ENCODE measurements at regions not wholly inside any gene's neighbourhood (a gene's known extent, or its start where the extent isn't known, plus 50 kb on each side); places are given as distances from the start of the nearest gene placed in this dataset.

DNA sequence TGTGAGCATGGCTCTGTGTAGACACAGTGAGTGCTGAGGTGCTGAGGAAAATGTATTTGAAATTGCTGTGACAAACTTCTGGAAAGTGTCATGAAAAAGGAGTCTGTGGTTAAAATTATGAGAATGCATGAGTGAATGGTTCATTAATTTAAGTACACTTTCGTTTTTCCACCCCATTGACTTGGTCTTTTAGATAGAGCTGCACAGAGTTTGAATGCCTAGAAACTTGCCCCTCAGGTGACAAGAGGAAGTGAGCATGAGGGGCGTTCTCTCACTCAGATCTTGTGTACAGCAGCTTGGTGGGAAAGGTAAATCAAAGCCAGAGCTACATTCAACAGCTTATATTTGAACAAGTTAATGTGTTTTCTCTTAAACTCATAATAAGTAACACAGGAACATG lies 296.8 kb downstream of the WDR72 start:
- FAIRE-seq (no peak), DNase-seq (no peak)
- 59 to 61% (median 60%) methylated on average over 2 of the region's 2 CpGs for WGBS, 3 donors

DNA sequence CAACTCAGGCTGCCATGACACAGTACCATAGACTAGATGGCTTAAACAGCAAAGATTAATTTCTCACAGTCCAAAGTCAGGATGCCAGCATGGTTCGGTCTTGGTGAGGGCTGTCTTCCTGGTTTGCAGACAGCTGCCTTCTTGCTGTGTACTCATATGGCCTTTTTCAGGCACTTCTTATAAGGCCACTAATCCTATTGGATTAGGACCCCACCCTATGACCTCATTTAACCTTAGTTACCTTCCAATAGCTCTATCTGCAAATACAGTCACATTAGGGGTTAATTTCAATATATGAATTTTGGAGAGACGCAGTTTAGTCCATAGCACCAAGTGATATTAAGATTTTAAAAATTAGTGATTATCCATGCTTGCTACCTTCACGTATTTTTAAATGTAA lies 297.8 kb downstream of the WDR72 start:
- 88 to 93% (median 92%) methylated on average over 3 of the region's 3 CpGs for WGBS, 3 donors
- FAIRE-seq, result no peak
- H3K36me3 ChIP-seq (ENCODE audit: control insufficient read depth in 3 of 3, insufficient read depth in 2 of 3, low read depth in 1 of 3, low read length in 3 of 3), result no peaks in the 10 kb centered on the region
- no peak for DNase-seq
- H3K4me3 ChIP-seq (ENCODE audit: low read depth in 1 of 3, low read length in 3 of 3), result no peak overlapping the region
- H3K4me1 ChIP-seq (ENCODE audit: control insufficient read depth in 3 of 3, insufficient read depth in 2 of 3, low read depth in 1 of 3, low read length in 2 of 3), result no peaks in the 10 kb centered on the region
- no peaks in the 10 kb centered on the region for H3K27me3 ChIP-seq (ENCODE audit: control insufficient read depth in 3 of 3, insufficient read depth in 3 of 3, low read length in 3 of 3)
- H3K27ac ChIP-seq (ENCODE audit: low read depth in 1 of 3, low read length in 2 of 3), result no peak overlapping the region
- H3K9me3 ChIP-seq (ENCODE audit: control insufficient read depth in 2 of 2, insufficient read depth in 1 of 2, low read depth in 1 of 2, low read length in 1 of 2), result peaks cover 0 to 3% of the 10 kb centered on the region in 2 donors

More for the DNA sequence above, 296.8 kb downstream of the WDR72 start:
- Histone ChIP-seq H3K27me3 (ENCODE audit: control insufficient read depth in 3 of 3, insufficient read depth in 3 of 3, low read length in 3 of 3) (no peaks in the 10 kb centered on the region), H3K36me3 (ENCODE audit: control insufficient read depth in 3 of 3, insufficient read depth in 2 of 3, low read depth in 1 of 3, low read length in 3 of 3) (no peaks in the 10 kb centered on the region), H3K4me3 (ENCODE audit: low read depth in 1 of 3, low read length in 3 of 3) (no peak overlapping the region), H3K27ac (ENCODE audit: low read depth in 1 of 3, low read length in 2 of 3) (no peak overlapping the region), H3K9me3 (ENCODE audit: control insufficient read depth in 2 of 2, insufficient read depth in 1 of 2, low read depth in 1 of 2, low read length in 1 of 2) (peaks cover 0 to 3% of the 10 kb centered on the region in 2 donors), H3K4me1 (ENCODE audit: control insufficient read depth in 3 of 3, insufficient read depth in 2 of 3, low read depth in 1 of 3, low read length in 2 of 3) (no peaks in the 10 kb centered on the region)

DNA sequence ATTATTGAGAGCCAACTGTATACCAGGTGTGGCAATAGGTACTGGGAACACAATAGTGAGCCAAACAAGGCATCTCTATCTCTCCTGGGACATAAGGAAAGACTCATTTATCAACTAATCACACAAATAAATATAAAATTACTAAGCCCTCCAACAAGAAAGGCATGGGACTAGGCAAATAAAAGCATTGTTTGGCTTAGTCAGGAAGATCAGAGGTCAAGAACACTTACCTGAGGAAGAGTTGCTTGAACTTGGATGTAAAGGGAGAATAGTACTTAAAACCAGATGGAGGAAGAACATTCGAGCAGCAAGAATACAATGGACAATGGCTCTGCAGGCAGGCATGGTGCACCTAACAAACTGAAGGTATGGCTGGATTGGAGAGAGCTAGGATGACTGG lies 300.7 kb downstream of the WDR72 start:
- Histone ChIP-seq H3K4me1 (ENCODE audit: control insufficient read depth in 3 of 3, insufficient read depth in 2 of 3, low read depth in 1 of 3, low read length in 2 of 3) (peaks cover 0 to 3% (median 0%) of the 10 kb centered on the region in 3 donors), H3K36me3 (ENCODE audit: control insufficient read depth in 3 of 3, insufficient read depth in 2 of 3, low read depth in 1 of 3, low read length in 3 of 3) (no peaks in the 10 kb centered on the region), H3K9me3 (ENCODE audit: control insufficient read depth in 2 of 2, insufficient read depth in 1 of 2, low read depth in 1 of 2, low read length in 1 of 2) (peaks cover 0 to 3% of the 10 kb centered on the region in 2 donors), H3K27me3 (ENCODE audit: control insufficient read depth in 3 of 3, insufficient read depth in 3 of 3, low read length in 3 of 3) (no peaks in the 10 kb centered on the region), H3K4me3 (ENCODE audit: low read depth in 1 of 3, low read length in 3 of 3) (no peak overlapping the region), H3K27ac (ENCODE audit: low read depth in 1 of 3, low read length in 2 of 3) (no peak overlapping the region)
- WGBS, 3 donors, result 52 to 72% (median 59%) methylated on average over 1 of the region's 1 CpG
- no peak for DNase-seq
- no peak for FAIRE-seq

DNA sequence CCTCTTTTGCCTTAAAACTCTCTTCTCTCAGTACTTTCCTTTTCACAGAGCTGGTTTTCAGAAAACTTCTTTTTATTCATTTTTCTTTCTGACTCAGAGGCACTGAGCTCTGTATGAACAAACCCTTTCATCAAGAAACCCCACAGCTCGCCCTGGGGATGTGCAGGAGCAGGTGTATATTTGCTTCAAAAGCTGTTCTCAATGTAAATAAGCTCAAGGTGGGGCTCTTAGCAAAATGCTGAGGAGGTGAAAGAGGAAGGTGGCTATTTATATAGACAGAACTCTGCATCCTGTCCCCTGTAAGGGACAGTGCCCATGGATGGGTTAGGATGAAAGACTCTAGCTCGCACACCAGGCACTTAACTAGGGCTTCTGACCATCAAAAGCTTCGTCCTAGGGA lies 302.0 kb downstream of the WDR72 start:
- Histone ChIP-seq H3K36me3 (ENCODE audit: control insufficient read depth in 3 of 3, insufficient read depth in 2 of 3, low read depth in 1 of 3, low read length in 3 of 3) (no peaks in the 10 kb centered on the region), H3K9me3 (ENCODE audit: control insufficient read depth in 2 of 2, insufficient read depth in 1 of 2, low read depth in 1 of 2, low read length in 1 of 2) (peaks cover 0 to 3% of the 10 kb centered on the region in 2 donors), H3K27me3 (ENCODE audit: control insufficient read depth in 3 of 3, insufficient read depth in 3 of 3, low read length in 3 of 3) (no peaks in the 10 kb centered on the region), H3K4me3 (ENCODE audit: low read depth in 1 of 3, low read length in 3 of 3) (no peak overlapping the region), H3K4me1 (ENCODE audit: control insufficient read depth in 3 of 3, insufficient read depth in 2 of 3, low read depth in 1 of 3, low read length in 2 of 3) (peaks cover 0 to 13% (median 0%) of the 10 kb centered on the region in 3 donors), H3K27ac (ENCODE audit: low read depth in 1 of 3, low read length in 2 of 3) (no peak overlapping the region)
- FAIRE-seq, result no peak
- no peak for DNase-seq
- WGBS, 3 donors, result 68 to 80% (median 74%) methylated on average over 3 of the region's 3 CpGs

DNA sequence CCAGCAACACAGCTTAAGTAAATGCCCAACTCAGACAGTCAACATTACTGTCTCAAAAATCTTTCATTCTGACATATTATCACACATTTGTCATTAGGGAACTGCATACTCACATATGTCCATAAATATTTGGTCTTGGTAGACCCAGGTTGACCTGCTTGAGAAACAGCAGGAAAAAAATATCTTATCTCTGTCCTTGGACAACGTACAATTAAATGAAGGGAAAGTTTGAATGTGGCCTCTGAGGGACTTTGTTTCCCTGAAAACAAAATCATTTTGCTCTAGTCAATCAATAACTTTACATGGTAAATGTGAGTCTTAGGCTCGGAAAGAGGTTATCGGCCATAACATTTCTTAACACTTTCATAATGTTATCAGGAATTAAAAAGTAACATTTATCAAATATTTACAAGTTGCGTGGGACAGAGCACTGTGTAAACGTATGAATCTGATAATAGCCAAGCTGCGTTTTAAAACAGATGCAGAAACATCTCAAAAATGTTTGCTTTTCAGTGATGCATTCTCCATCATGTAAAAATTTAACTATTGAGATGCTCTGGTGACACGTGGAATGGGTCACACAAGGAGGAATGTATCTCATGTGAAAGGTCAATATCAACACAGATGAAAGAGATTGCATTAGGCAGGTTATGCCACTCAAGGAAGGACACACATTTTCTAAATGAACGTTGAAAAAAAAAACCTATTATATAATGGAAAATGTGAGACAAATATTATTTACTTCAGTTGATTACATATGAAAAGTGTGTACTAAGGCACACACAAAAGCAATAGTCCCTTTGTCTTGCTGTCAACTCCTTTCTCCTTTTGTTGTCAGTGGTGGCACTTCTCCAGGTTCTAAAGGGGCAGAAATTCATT lies 304.4 kb downstream of the WDR72 start:
- Histone ChIP-seq H3K4me3 (ENCODE audit: low read depth in 1 of 3, low read length in 3 of 3) (no peak overlapping the region), H3K4me1 (ENCODE audit: control insufficient read depth in 3 of 3, insufficient read depth in 2 of 3, low read depth in 1 of 3, low read length in 2 of 3) (peaks cover 0 to 13% (median 0%) of the 10 kb centered on the region in 3 donors), H3K27ac (ENCODE audit: low read depth in 1 of 3, low read length in 2 of 3) (no peak overlapping the region), H3K9me3 (ENCODE audit: control insufficient read depth in 2 of 2, insufficient read depth in 1 of 2, low read depth in 1 of 2, low read length in 1 of 2) (no peaks in the 10 kb centered on the region), H3K27me3 (ENCODE audit: control insufficient read depth in 3 of 3, insufficient read depth in 3 of 3, low read length in 3 of 3) (no peaks in the 10 kb centered on the region), H3K36me3 (ENCODE audit: control insufficient read depth in 3 of 3, insufficient read depth in 2 of 3, low read depth in 1 of 3, low read length in 3 of 3) (no peaks in the 10 kb centered on the region)
- no peak for FAIRE-seq
- 10 to 43% (median 29%) methylated on average over 8 of the region's 8 CpGs for WGBS, 3 donors
- DNase-seq, result peak; percentile 16 to 30

DNA sequence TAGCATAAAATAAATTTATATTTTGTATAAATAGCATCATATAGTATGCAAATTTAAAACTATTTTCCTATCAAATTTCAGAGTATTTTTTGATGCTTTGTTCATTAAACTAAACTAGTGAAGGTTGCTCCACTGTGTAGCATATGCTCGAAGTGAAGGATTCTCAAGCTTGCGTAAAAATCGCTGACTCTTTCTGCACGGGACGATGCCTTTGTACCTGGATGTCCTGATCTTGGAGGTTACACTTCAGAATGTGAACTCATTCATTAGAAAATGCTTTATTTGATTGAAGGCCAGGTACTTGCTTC lies 305.0 kb downstream of the WDR72 start:
- H3K4me3 ChIP-seq (ENCODE audit: low read depth in 1 of 3, low read length in 3 of 3), result no peak overlapping the region
- H3K27me3 ChIP-seq (ENCODE audit: control insufficient read depth in 3 of 3, insufficient read depth in 3 of 3, low read length in 3 of 3), result no peaks in the 10 kb centered on the region
- no peak for FAIRE-seq
- H3K4me1 ChIP-seq (ENCODE audit: control insufficient read depth in 3 of 3, insufficient read depth in 2 of 3, low read depth in 1 of 3, low read length in 2 of 3), result peaks cover 0 to 13% (median 0%) of the 10 kb centered on the region in 3 donors
- WGBS, 3 donors, result 71 to 86% (median 79%) methylated on average over 5 of the region's 5 CpGs
- H3K27ac ChIP-seq (ENCODE audit: low read depth in 1 of 3, low read length in 2 of 3), result no peak overlapping the region
- DNase-seq, result peak in 1 of 2 donors; percentile 11
- H3K9me3 ChIP-seq (ENCODE audit: control insufficient read depth in 2 of 2, insufficient read depth in 1 of 2, low read depth in 1 of 2, low read length in 1 of 2), result no peaks in the 10 kb centered on the region
- no peaks in the 10 kb centered on the region for H3K36me3 ChIP-seq (ENCODE audit: control insufficient read depth in 3 of 3, insufficient read depth in 2 of 3, low read depth in 1 of 3, low read length in 3 of 3)

DNA sequence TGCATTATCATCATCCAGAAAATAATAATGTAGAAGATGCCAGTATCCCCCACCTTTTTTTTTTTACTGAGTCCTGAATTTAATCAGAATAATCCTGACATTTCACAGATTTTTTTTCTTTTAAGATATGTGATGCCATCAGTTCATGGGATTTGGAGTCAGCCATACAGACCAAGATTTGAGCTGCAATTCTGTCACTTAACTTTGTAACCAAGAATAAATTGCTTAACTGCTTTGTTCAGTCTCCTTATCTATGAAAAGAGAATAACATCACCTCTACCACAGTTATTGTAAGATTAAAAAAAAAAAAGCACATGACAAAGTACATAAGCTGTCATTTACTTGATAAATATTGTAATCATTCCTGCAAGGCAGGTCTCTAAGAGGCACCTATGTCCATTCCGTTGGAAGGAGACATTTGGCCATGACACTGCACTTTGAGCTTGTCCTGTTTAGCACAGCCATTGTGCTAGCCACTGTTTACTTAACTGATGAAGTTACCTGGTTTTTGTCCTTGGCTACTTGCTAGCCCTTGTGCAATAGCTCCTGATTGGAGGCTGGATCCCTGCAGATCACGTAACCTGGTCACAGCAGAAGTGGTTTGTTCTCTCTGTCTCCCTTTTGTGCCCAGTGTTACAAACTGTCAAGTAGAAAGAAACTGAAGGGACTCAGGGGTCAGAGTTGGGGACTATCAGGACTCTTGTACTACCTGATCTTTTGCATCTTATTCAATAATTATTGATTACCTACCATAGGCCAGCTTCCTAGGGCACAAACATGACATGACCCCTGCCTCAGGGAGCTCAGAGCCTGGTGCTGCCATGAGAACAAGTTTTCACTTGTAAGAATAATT lies 306.0 kb downstream of the WDR72 start:
- Histone ChIP-seq H3K27ac (ENCODE audit: low read depth in 1 of 3, low read length in 2 of 3) (no peak overlapping the region), H3K36me3 (ENCODE audit: control insufficient read depth in 3 of 3, insufficient read depth in 2 of 3, low read depth in 1 of 3, low read length in 3 of 3) (no peaks in the 10 kb centered on the region), H3K9me3 (ENCODE audit: control insufficient read depth in 2 of 2, insufficient read depth in 1 of 2, low read depth in 1 of 2, low read length in 1 of 2) (no peaks in the 10 kb centered on the region), H3K4me1 (ENCODE audit: control insufficient read depth in 3 of 3, insufficient read depth in 2 of 3, low read depth in 1 of 3, low read length in 2 of 3) (peaks cover 0 to 13% (median 0%) of the 10 kb centered on the region in 3 donors), H3K27me3 (ENCODE audit: control insufficient read depth in 3 of 3, insufficient read depth in 3 of 3, low read length in 3 of 3) (no peaks in the 10 kb centered on the region), H3K4me3 (ENCODE audit: low read depth in 1 of 3, low read length in 3 of 3) (no peak overlapping the region)
- DNase-seq (peak; percentile 62 to 88), FAIRE-seq (no peak)
- WGBS, 3 donors, result 17 to 50% (median 25%) methylated on average over 2 of the region's 2 CpGs

DNA sequence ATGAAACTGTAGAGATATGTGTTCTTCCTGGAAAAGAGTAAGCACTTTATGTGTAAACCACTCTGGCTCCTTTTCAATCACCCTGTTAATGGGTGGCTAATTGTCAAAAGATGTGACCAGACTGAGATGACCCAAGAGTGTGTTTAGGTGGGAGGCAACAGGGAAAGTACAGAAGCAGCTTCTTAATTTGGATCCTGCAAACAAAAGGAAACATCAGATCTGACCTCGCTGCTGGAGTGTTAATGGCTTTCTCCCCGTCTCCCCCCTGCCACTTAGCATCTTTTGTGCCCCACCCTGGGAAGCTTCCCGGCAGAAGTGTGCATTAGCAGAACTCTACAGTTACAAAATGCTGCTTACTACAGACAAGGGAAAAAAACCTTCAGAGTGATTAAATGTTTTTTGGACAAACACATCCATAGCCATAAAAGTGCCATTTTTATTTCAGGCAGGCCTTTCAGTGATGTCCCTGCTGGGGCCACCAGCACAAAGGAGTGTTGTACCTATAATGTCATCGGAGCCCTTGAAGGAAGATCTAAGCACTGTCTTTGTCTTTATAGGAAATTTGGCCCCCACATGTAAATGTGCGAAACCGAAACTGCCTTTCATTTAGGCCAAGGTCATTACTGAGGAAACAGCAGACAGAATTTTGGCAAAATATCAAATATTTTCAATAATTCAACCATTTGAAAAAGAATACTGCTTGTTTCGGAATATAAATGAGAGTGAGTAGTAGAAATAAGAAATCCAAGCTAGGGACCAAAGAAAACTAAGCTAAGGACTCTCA lies 311.0 kb downstream of the WDR72 start:
- Histone ChIP-seq H3K4me3 (ENCODE audit: low read depth in 1 of 3, low read length in 3 of 3) (no peak overlapping the region), H3K36me3 (ENCODE audit: control insufficient read depth in 3 of 3, insufficient read depth in 2 of 3, low read depth in 1 of 3, low read length in 3 of 3) (no peaks in the 10 kb centered on the region), H3K4me1 (ENCODE audit: control insufficient read depth in 3 of 3, insufficient read depth in 2 of 3, low read depth in 1 of 3, low read length in 2 of 3) (peaks cover 0 to 7% (median 0%) of the 10 kb centered on the region in 3 donors), H3K9me3 (ENCODE audit: control insufficient read depth in 2 of 2, insufficient read depth in 1 of 2, low read depth in 1 of 2, low read length in 1 of 2) (no peaks in the 10 kb centered on the region), H3K27ac (ENCODE audit: low read depth in 1 of 3, low read length in 2 of 3) (no peak overlapping the region), H3K27me3 (ENCODE audit: control insufficient read depth in 3 of 3, insufficient read depth in 3 of 3, low read length in 3 of 3) (no peaks in the 10 kb centered on the region)
- FAIRE-seq (no peak), DNase-seq (no peak)
- WGBS, 3 donors, result 31 to 50% (median 45%) methylated on average over 7 of the region's 7 CpGs
